ENCODE measurements at regions not wholly inside any gene's neighbourhood (a gene's known extent, or its start where the extent isn't known, plus 50 kb on each side); places are given as distances from the start of the nearest gene placed in this dataset.

- POLR2A ChIA-PET: no interaction called here
- H3K27ac ChIP-seq (ENCODE audit: low read length): no peak overlapping the region
- no peak for ATAC-seq
These were observed 427.2 kb upstream of the THBS1 start for GRCh38 chr15:39153716-39154115.

GRCh38 chr15:39154227-39154638 is 426.6 kb upstream of the THBS1 start:
- ChIA-PET CTCF (interaction anchor here (0.5 kb wide), 1 partner anchor 31 kb away, joined by 7 read pairs; no protein-coding TSS in a partner anchor), POLR2A (no interaction called here)
- Histone ChIP-seq H3K27ac (ENCODE audit: low read length) (no peak overlapping the region), H3K4me1 (ENCODE audit: control insufficient read depth, insufficient read depth, low read length) (no peaks in the 10 kb centered on the region), H3K27me3 (ENCODE audit: control insufficient read depth, insufficient read depth, low read length) (no peaks in the 10 kb centered on the region), H3K9me3 (ENCODE audit: control insufficient read depth, insufficient read depth, low read depth, low read length) (no peaks in the 10 kb centered on the region), H3K36me3 (ENCODE audit: control insufficient read depth, insufficient read depth, low read length) (no peaks in the 10 kb centered on the region), H3K4me3 (ENCODE audit: low read depth in 2 of 2, low read length in 2 of 2) (no peak overlapping the region)
- in situ Hi-C loops (cut with HindIII; ENCODE audit: low pct_unique_long_range_greater_than_20kb, low sequenced_read_pairs) (no loop called here), intact Hi-C loops (cut with micrococcal nuclease; ENCODE audit: unreplicated experiment) (loop anchor here (10.0 kb wide), 1 partner anchor 149 kb away; no protein-coding TSS in a partner anchor)
- DNase-seq (ENCODE audit: low read depth, low spot score): no peak
- TF ChIP-seq TCF7L2 (IDR thresholded peaks at IDR 0.05; ENCODE audit: low read depth, low read length) (no peak), POLR2AphosphoS5 (IDR thresholded peaks at IDR 0.05; ENCODE audit: low read depth, low read length) (no peak), REST (IDR thresholded peaks at IDR 0.05; ENCODE audit: insufficient read depth in 1 of 2, low read depth in 2 of 2, low read length in 1 of 2) (no peak), CTCF (IDR thresholded peaks at IDR 0.05) (peak; percentile 22; the same call in 1 of the 2 replicates), SIN3A (IDR thresholded peaks at IDR 0.05; ENCODE audit: borderline replicate concordance, insufficient read depth, low read depth, low read length) (no peak)
- no TSS peak for BruUV-seq (replicated peaks)
- no peak for ATAC-seq

More at GRCh38 chr15:39153716-39154115, 427.2 kb upstream of the THBS1 start:
- no peak for DNase-seq (ENCODE audit: low read depth, low spot score)
- Histone ChIP-seq H3K27me3 (ENCODE audit: control insufficient read depth, insufficient read depth, low read length) (no peaks in the 10 kb centered on the region), H3K9me3 (ENCODE audit: control insufficient read depth, insufficient read depth, low read depth, low read length) (no peaks in the 10 kb centered on the region), H3K4me3 (ENCODE audit: low read depth in 2 of 2, low read length in 2 of 2) (no peak overlapping the region), H3K36me3 (ENCODE audit: control insufficient read depth, insufficient read depth, low read length) (no peaks in the 10 kb centered on the region), H3K4me1 (ENCODE audit: control insufficient read depth, insufficient read depth, low read length) (no peaks in the 10 kb centered on the region)
- CTCF ChIA-PET: interaction anchor here (0.5 kb wide), 1 partner anchor 31 kb away, joined by 7 read pairs; no protein-coding TSS in a partner anchor
- no TSS peak for BruUV-seq (replicated peaks)
- intact Hi-C loops (cut with micrococcal nuclease; ENCODE audit: unreplicated experiment): loop anchor here (10.0 kb wide), 1 partner anchor 149 kb away; no protein-coding TSS in a partner anchor
- no peak for TF ChIP-seq SIN3A (IDR thresholded peaks at IDR 0.05; ENCODE audit: borderline replicate concordance, insufficient read depth, low read depth, low read length)
- TF ChIP-seq TCF7L2 (IDR thresholded peaks at IDR 0.05; ENCODE audit: low read depth, low read length): no peak
- TF ChIP-seq CTCF (IDR thresholded peaks at IDR 0.05): no peak
- no peak for TF ChIP-seq REST (IDR thresholded peaks at IDR 0.05; ENCODE audit: insufficient read depth in 1 of 2, low read depth in 2 of 2, low read length in 1 of 2)
- no peak for TF ChIP-seq POLR2AphosphoS5 (IDR thresholded peaks at IDR 0.05; ENCODE audit: low read depth, low read length)
- in situ Hi-C loops (cut with HindIII; ENCODE audit: low pct_unique_long_range_greater_than_20kb, low sequenced_read_pairs): no loop called here

Data from Panc1 (cell line).